C4-2B (cell line): ENCODE measurements at regions not wholly inside any gene's neighbourhood (a gene's known extent, or its start where the extent isn't known, plus 50 kb on each side); places are given as distances from the start of the nearest gene placed in this dataset.

Source experiments
- ZFX ChIP-seq: fragments of 450-650 bp; IDR thresholded peaks from 2 replicates; pipeline ENCODE4 v1.6.1; 2017
- TF ChIP-seq, protein P1 (sequence below): fragments of 450-650 bp; conservative IDR thresholded peaks from 2 replicates; pipeline ENCODE4 v1.5.1; 2017; ENCODE audit warnings: mild to moderate bottlenecking

- TF ChIP-seq, protein P1, sequence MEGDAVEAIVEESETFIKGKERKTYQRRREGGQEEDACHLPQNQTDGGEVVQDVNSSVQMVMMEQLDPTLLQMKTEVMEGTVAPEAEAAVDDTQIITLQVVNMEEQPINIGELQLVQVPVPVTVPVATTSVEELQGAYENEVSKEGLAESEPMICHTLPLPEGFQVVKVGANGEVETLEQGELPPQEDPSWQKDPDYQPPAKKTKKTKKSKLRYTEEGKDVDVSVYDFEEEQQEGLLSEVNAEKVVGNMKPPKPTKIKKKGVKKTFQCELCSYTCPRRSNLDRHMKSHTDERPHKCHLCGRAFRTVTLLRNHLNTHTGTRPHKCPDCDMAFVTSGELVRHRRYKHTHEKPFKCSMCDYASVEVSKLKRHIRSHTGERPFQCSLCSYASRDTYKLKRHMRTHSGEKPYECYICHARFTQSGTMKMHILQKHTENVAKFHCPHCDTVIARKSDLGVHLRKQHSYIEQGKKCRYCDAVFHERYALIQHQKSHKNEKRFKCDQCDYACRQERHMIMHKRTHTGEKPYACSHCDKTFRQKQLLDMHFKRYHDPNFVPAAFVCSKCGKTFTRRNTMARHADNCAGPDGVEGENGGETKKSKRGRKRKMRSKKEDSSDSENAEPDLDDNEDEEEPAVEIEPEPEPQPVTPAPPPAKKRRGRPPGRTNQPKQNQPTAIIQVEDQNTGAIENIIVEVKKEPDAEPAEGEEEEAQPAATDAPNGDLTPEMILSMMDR, result no peak
- TF ChIP-seq ZFX, result no peak
Measured at GRCh38 chr17:14715561-14715960, 414.7 kb downstream of the HS3ST3B1 start.
